NB4 (cell line): ENCODE measurements at regions not wholly inside any gene's neighbourhood (a gene's known extent, or its start where the extent isn't known, plus 50 kb on each side); places are given as distances from the start of the nearest gene placed in this dataset.

Experiments
- DNase-seq: peaks from one replicate; pipeline ENCODE4 v3.0.0; 2010; ENCODE audit warnings: low read depth
- H3K4me3 ChIP-seq: one replicate; pipeline ENCODE4 v1.5.1; 2011; ENCODE audit warnings: mild to moderate bottlenecking, low read depth, low read length, moderate library complexity
- CTCF ChIP-seq: IDR thresholded peaks from one replicate; pipeline ENCODE4 v1.5.1; 2012; ENCODE audit warnings: low read depth, low read length
- MYC ChIP-seq: IDR thresholded peaks from 2 replicates; pipeline ENCODE4 v1.6.1; 2011; ENCODE audit warnings: low read depth, low read length
- POLR2A ChIP-seq: IDR thresholded peaks from 2 replicates; pipeline ENCODE4 v1.6.1; 2011; ENCODE audit warnings: mild to moderate bottlenecking; ENCODE audit not compliant: insufficient read length; ENCODE audit errors: extremely low read depth
- TF ChIP-seq, protein P1 (sequence below): IDR thresholded peaks from 2 replicates; pipeline ENCODE4 v1.6.1; 2011; ENCODE audit warnings: low read depth, low read length

DNA sequence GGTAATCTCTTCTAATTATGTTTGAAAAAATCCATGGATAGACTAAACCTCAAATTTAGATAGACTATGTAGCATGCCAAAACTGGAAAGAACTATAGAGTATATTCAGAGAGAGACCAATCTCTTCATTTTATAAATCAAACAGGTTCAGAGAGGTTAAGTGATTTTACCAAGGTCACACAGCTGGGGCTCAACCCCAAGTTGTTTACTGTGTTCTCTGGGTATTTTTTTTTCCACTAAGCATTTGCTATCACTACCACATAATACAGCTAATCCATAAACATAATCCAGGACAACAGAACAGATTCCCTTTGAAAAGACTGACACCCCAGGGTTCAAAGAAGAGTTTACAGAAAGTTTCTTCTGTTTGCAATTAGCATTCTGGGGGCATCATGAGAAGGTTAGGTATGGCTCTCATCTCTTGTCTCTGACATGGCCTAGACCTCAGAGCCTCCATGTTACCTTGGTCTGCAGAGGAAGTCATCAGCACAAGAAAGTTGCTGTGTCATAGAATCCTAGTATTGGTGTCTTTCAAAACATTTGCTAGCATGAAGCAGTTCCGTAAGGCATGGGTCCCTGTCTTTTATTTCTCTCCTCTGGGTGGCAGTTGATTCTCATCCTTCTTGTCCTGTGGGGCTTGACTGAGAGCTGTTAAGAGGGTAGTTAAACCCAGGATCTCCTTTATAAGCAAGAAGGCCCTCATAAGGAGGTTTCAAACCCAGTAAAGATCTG is 94.5 kb upstream of the HSD17B12 start:
- TF ChIP-seq MYC (no peak), CTCF (no peak), POLR2A (no peak)
- TF ChIP-seq, protein P1, sequence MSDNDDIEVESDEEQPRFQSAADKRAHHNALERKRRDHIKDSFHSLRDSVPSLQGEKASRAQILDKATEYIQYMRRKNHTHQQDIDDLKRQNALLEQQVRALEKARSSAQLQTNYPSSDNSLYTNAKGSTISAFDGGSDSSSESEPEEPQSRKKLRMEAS, result no peak
- DNase-seq, result peak; percentile 43
- no peak overlapping the region for H3K4me3 ChIP-seq

DNA sequence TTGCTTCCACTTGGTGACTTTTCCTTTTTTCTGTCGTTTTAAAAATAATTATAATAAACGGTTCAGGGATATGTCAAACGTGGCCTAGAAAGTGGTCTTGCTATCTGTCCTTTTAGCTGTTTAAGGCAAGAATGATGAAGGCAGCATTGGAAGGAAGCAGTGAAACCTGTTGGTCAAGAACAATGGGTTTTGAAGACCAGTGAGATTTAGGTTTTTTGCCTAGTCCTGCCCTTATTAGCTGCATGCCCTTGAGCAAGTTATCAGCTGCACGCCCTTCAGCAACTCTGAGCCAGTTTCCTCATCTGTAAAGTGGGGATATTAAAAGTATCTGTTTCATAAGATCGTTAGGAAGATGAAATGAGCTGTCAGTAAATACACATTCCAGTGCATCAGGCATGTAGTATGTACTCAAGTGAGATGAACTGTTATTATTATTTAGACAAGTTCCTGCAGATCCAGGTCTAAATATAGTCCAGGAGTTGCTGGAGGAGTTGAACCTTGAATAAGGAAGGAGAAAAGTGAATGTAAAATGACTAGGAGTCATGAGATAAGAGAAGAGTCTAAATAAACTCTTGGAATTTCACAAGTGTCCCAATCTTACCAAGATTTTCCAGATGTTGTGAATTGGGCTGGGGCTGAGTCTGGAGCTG is 90.8 kb upstream of the HSD17B12 start:
- TF ChIP-seq, protein P1, result no peak
- TF ChIP-seq MYC (no peak), POLR2A (no peak)
- no peak for DNase-seq
- no peak overlapping the region for H3K4me3 ChIP-seq

GRCh38 chr11:43601511-43601910 is 79.0 kb upstream of the HSD17B12 start:
- no peak overlapping the region for H3K4me3 ChIP-seq
- DNase-seq, result no peak
- TF ChIP-seq CTCF, result no peak
- TF ChIP-seq, protein P1, result no peak

DNA sequence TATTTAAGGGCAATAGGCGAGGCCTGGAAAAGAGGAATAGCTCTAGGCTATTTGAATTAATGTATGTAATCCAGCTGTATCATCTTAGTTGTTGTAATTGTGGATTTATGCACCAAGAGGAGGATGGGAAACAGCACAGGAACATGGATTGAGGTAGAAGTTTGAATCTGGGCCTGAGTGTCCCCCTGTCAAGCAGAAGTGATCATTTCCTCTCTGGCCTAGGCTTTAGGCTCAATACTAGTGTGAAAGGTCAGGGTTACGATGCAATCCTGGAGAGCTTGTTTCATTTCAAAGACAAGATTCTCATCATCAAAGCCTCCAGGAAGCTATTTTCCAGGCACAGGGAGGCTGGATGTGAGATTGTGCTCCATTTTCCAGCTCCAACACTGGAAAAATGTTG is 77.9 kb upstream of the HSD17B12 start:
- TF ChIP-seq, protein P1, result no peak
- TF ChIP-seq CTCF, result no peak
- no peak for TF ChIP-seq MYC
- TF ChIP-seq POLR2A, result no peak
- no peak overlapping the region for H3K4me3 ChIP-seq

GRCh38 chr11:43614214-43614613 is 66.3 kb upstream of the HSD17B12 start:
- no peak overlapping the region for H3K4me3 ChIP-seq
- no peak for DNase-seq
- TF ChIP-seq, protein P1, result no peak
- TF ChIP-seq MYC, result no peak
- no peak for TF ChIP-seq POLR2A
- no peak for TF ChIP-seq CTCF

More for the DNA sequence above, 77.9 kb upstream of the HSD17B12 start:
- DNase-seq, result no peak

DNA sequence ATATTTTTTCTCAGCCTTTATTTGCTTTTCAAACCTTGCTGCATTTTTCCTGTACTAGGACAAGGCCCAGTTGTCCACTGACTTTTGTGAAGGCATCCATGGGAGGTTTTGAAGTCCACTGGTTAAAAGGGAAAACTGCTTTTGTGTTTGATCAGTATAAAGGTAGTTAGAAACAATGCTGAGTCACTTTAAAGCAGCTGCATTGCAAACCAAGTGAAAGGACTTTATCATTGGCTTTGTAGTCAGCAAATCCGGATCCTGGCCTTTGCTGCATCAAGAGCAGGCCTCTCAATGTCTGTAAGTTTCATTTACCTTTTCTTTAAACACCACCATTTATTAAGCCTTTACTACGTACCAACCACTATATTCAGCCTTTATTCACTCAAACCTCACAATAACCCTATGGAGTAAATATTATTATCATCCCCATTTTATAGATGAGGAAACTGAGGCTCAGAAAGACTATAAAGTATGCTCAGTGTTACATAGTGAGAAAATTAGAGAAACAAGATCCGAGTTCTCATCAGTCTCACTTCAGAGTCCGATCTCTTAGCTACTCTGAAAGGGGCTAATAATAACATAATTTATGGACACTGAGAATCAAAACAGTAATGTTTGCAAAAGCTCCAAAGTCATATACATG is 60.6 kb upstream of the HSD17B12 start:
- no peak for DNase-seq
- H3K4me3 ChIP-seq, result no peak overlapping the region
- TF ChIP-seq, protein P1, result no peak
- TF ChIP-seq POLR2A (no peak), CTCF (no peak), MYC (no peak)
